OCI-LY3 (cell line): ENCODE measurements at regions not wholly inside any gene's neighbourhood (a gene's known extent, or its start where the extent isn't known, plus 50 kb on each side); places are given as distances from the start of the nearest gene placed in this dataset.
A peak's percentile ranks its signal among the peaks of the same experiment; 100 is the strongest.

Experiments used
- H2AFZ ChIP-seq: fragments of 200-600, 300-600 bp; shearing (Covaris generic); 2 replicates; pipeline ENCODE4 v1.6.0; 2014; ENCODE audit warnings: antibody characterized with exemption, low read depth, low read length
- H3K27ac ChIP-seq: fragments of 200-600, 300-600 bp; sonication (generic); 2 replicates; pipeline ENCODE4 v1.5.1; 2014; ENCODE audit warnings: mild to moderate bottlenecking, low read length, moderate library complexity, mixed read lengths
- H3K27me3 ChIP-seq: fragments of 200-600, 300-600 bp; sonication (generic); 2 replicates; pipeline ENCODE4 v1.6.1; 2014; ENCODE audit warnings: low read depth, low read length, mixed read lengths
- H3K36me3 ChIP-seq: fragments of 200-600, 300-600 bp; sonication (generic); replicated peaks from 2 replicates; pipeline ENCODE3; 2014; ENCODE audit warnings: low read depth, low read length, mixed read lengths
- H3K4me1 ChIP-seq: fragments of 300-600, 200-600 bp; sonication (generic); 2 replicates; pipeline ENCODE4 v1.6.1; 2014; ENCODE audit warnings: low read length, mixed read lengths
- H3K4me2 ChIP-seq: fragments of 200-600, 300-600 bp; sonication (generic); 2 replicates; pipeline ENCODE4 v1.6.1; 2014; ENCODE audit warnings: low read length, mixed read lengths
- H3K4me3 ChIP-seq: fragments of 300-600, 200-600 bp; sonication (generic); 2 replicates; pipeline ENCODE4 v1.5.1; 2014; ENCODE audit warnings: antibody characterized with exemption, mild to moderate bottlenecking, low read length, moderate library complexity
- H3K79me2 ChIP-seq: fragments of 300-600, 200-600 bp; shearing (Covaris generic); 2 replicates; pipeline ENCODE4 v1.6.1; 2014; ENCODE audit warnings: mild to moderate bottlenecking, low read length, mixed read lengths
- H3K9ac ChIP-seq: fragments of 300-600, 200-600 bp; shearing (Covaris generic); 2 replicates; pipeline ENCODE4 v1.6.0; 2014; ENCODE audit warnings: mild to moderate bottlenecking, low read length, moderate library complexity
- H3K9me3 ChIP-seq: fragments of 200-600, 300-600 bp; shearing (Covaris generic); 2 replicates; pipeline ENCODE4 v1.6.1; 2014; ENCODE audit warnings: low read length, mixed read lengths; ENCODE audit not compliant: insufficient read depth
- H4K20me1 ChIP-seq: fragments of 200-600, 300-600 bp; sonication (generic); 2 replicates; pipeline ENCODE4 v1.6.1; 2016; ENCODE audit warnings: low read length, mixed read lengths; ENCODE audit not compliant: insufficient read depth
- EZH2phosphoT487 ChIP-seq: fragments of 200-600 bp; shearing (Covaris generic); IDR thresholded peaks from 2 replicates; pipeline ENCODE4 v1.6.1; 2018; ENCODE audit warnings: antibody characterized with exemption, mixed run types, low read depth
- TF ChIP-seq, protein P1 (sequence below): fragments of 200-600, 300-600 bp; sonication (generic); IDR thresholded peaks from 2 replicates; pipeline ENCODE4 v1.5.1; 2014; ENCODE audit warnings: antibody characterized with exemption, low read length, low read depth

DNA sequence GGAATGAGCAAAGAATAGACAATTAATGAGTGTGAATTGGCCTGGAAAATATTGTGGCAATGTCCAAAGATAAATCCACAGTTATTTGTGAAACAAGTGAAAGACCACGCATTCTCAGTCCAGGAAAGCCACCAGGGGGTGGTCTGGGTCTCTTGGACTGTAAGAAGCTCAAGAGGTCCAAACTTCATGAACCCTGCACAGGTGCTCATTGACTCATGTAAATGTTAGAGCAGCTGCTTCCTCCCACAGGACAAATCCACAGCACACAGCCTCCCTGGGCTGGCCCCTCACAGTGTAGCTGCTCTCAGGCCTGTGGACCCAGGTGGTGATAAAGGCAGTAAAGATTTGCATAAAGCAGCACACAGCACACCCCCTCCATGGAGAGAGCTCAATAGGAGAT lies 114.0 kb downstream of the ZNF280B start:
- H3K36me3 ChIP-seq = no peaks in the 10 kb centered on the region
- no peak overlapping the region for H2AFZ ChIP-seq
- no peak for TF ChIP-seq EZH2phosphoT487
- TF ChIP-seq, protein P1, sequence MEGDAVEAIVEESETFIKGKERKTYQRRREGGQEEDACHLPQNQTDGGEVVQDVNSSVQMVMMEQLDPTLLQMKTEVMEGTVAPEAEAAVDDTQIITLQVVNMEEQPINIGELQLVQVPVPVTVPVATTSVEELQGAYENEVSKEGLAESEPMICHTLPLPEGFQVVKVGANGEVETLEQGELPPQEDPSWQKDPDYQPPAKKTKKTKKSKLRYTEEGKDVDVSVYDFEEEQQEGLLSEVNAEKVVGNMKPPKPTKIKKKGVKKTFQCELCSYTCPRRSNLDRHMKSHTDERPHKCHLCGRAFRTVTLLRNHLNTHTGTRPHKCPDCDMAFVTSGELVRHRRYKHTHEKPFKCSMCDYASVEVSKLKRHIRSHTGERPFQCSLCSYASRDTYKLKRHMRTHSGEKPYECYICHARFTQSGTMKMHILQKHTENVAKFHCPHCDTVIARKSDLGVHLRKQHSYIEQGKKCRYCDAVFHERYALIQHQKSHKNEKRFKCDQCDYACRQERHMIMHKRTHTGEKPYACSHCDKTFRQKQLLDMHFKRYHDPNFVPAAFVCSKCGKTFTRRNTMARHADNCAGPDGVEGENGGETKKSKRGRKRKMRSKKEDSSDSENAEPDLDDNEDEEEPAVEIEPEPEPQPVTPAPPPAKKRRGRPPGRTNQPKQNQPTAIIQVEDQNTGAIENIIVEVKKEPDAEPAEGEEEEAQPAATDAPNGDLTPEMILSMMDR = no peak
- H3K4me2 ChIP-seq = no peak overlapping the region
- H3K9ac ChIP-seq = no peak overlapping the region
- no peaks in the 10 kb centered on the region for H4K20me1 ChIP-seq
- peaks cover 14% of the 10 kb centered on the region for H3K4me1 ChIP-seq
- no peaks in the 10 kb centered on the region for H3K79me2 ChIP-seq
- H3K27ac ChIP-seq = no peak overlapping the region
- H3K9me3 ChIP-seq = peaks cover 6% of the 10 kb centered on the region; the same call in 1 of the 2 replicates
- peaks cover 4% of the 10 kb centered on the region; the same call in 1 of the 2 replicates for H3K27me3 ChIP-seq
- H3K4me3 ChIP-seq = no peak overlapping the region

GRCh38 chr22:22395245-22395644 lies 113.3 kb downstream of the ZNF280B start:
- Histone ChIP-seq H3K4me3 (no peak overlapping the region), H3K79me2 (no peaks in the 10 kb centered on the region), H3K9ac (no peak overlapping the region), H3K27me3 (peaks cover 4% of the 10 kb centered on the region; the same call in 1 of the 2 replicates), H3K9me3 (peaks cover 6% of the 10 kb centered on the region; the same call in 1 of the 2 replicates), H3K4me1 (peaks cover 14% of the 10 kb centered on the region), H2AFZ (no peak overlapping the region), H4K20me1 (no peaks in the 10 kb centered on the region), H3K4me2 (peak overlapping the region; percentile 37), H3K27ac (no peak overlapping the region), H3K36me3 (no peaks in the 10 kb centered on the region)
- TF ChIP-seq, protein P1 = no peak
- TF ChIP-seq EZH2phosphoT487 = no peak

DNA sequence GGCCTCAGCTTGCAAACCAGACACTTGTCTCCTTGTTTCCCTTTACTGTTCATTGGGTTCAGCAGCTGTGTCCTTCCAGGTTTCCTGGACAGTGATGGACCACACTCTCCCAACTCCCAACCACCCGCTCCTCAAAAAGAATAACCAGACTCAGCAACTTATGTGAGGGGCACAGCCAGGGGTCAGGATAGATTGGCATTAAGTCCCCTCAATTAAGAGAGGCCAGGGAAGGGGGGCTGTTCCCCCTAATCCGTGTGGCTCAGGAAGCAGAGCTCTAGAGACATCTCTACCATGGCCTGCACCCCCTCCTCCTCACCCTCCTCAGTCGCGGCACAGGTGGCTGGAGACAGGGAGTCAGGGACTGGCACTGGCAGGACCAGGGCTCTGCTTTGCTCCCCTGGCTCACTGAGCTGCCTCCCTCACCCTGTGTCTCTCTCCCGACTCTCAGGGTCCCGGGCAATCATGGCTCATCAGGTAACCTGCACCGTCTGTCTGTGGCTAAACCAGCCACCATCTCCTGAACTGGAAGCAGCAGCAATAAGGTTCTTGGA lies 111.7 kb downstream of the ZNF280B start:
- H3K4me3 ChIP-seq = no peak overlapping the region
- no peaks in the 10 kb centered on the region for H3K79me2 ChIP-seq
- peaks cover 6% of the 10 kb centered on the region; the same call in 1 of the 2 replicates for H3K9me3 ChIP-seq
- TF ChIP-seq, protein P1 = no peak
- no peak for TF ChIP-seq EZH2phosphoT487
- H3K9ac ChIP-seq = no peak overlapping the region
- no peak overlapping the region for H3K27ac ChIP-seq
- H4K20me1 ChIP-seq = no peaks in the 10 kb centered on the region
- no peak overlapping the region for H3K4me2 ChIP-seq
- H3K4me1 ChIP-seq = peaks cover 14% of the 10 kb centered on the region
- H3K36me3 ChIP-seq = no peaks in the 10 kb centered on the region
- no peak overlapping the region for H2AFZ ChIP-seq
- peaks cover 7% of the 10 kb centered on the region for H3K27me3 ChIP-seq

- Histone ChIP-seq H3K79me2 (no peaks in the 10 kb centered on the region), H2AFZ (no peak overlapping the region), H3K9me3 (peaks cover 6% of the 10 kb centered on the region; the same call in 1 of the 2 replicates), H4K20me1 (no peaks in the 10 kb centered on the region), H3K36me3 (no peaks in the 10 kb centered on the region), H3K4me1 (peaks cover 14% of the 10 kb centered on the region), H3K27ac (no peak overlapping the region), H3K4me3 (no peak overlapping the region), H3K9ac (no peak overlapping the region), H3K27me3 (peaks cover 7% of the 10 kb centered on the region), H3K4me2 (no peak overlapping the region)
- TF ChIP-seq EZH2phosphoT487 = no peak
- TF ChIP-seq, protein P1 = no peak
Measured at GRCh38 chr22:22397292-22397870, 111.2 kb downstream of the ZNF280B start.
